HCT116 (cell line): ENCODE measurements at regions not wholly inside any gene's neighbourhood (a gene's known extent, or its start where the extent isn't known, plus 50 kb on each side); places are given as distances from the start of the nearest gene placed in this dataset.

Experiments used
- ATAC-seq: fragments of 200-7000 bp; cut with Tn5 transposase; 2 replicates; pipeline ENCODE4 v1.9.1; 2020; ENCODE audit warnings: mild to moderate bottlenecking, moderate library complexity
- BruUV-seq: library from RNA; stranded (reverse); fragments of 400-500 nt; replicated peaks from 2 replicates; lab custom pipeline; 2021; lab: Mats Ljungman, UMichigan
- CTCF ChIA-PET: fragments of 300-600 bp; sonication (Branson Sonifier 250); formaldehyde crosslinking; loops from one replicate; lab custom pipeline; 2021; ENCODE audit warnings: antibody characterized with exemption; lab: Charles Lee
- POLR2A ChIA-PET: fragments of 300-600, 350-600 bp; sonication (Branson Sonifier 250); formaldehyde crosslinking; loops from one replicate; lab custom pipeline; 2021; ENCODE audit warnings: antibody characterized with exemption; lab: Charles Lee
- RAD21 ChIA-PET, 2 experiments: fragments of 300-600 bp; sonication (Branson Sonifier 250); formaldehyde crosslinking; loops; one replicate each; lab custom pipeline; 2023; ENCODE audit warnings: low total read pairs in 2 of 2; ENCODE audit not compliant: uncharacterized antibody in 2 of 2, unreplicated experiment in 2 of 2, low non-redundant PET in 1 of 2; lab: Charles Lee
- DNase-seq: peaks from one replicate; pipeline ENCODE4 v3.0.0-alpha.2; 2010; ENCODE audit warnings: low read depth, low spot score
- H2AFZ ChIP-seq: fragments of 200-600 bp; shearing (Covaris generic), sonication (generic); 2 replicates; pipeline ENCODE4 v1.6.1; 2017; ENCODE audit warnings: low read depth, mixed run types, mixed read lengths, antibody characterized with exemption, low read length; ENCODE audit not compliant: poor library complexity, severe bottlenecking
- H3K27ac ChIP-seq: 2 replicates; pipeline ENCODE4 v1.5.1; 2012; ENCODE audit warnings: low read depth, low read length
- H3K27me3 ChIP-seq: fragments of 200-600 bp; sonication (generic); 2 replicates; pipeline ENCODE4 v1.6.1; 2016; ENCODE audit warnings: mixed run types, low read length, mixed read lengths; ENCODE audit not compliant: insufficient read depth
- H3K36me3 ChIP-seq, 2 experiments: fragments of 200-500 bp in 1 of 2; fragments of 200-600 bp in 1 of 2; sonication (Bioruptor generic) in 1 of 2; sonication (generic) in 1 of 2; 2 replicates each; pipeline versions ENCODE4 v1.5.1 to v1.6.1; 2014 to 2016; ENCODE audit warnings: low read length in 2 of 2, inconsistent platforms in 1 of 2, mixed read lengths in 1 of 2, mixed run types in 1 of 2; ENCODE audit not compliant: insufficient read depth in 2 of 2, control insufficient read depth in 1 of 2
- H3K4me1 ChIP-seq, 2 experiments: fragments of 200-600 bp in 1 of 2; sonication (generic) in 1 of 2; 2 replicates each; pipeline versions ENCODE4 v1.5.1 to v1.6.1; 2012 to 2017; ENCODE audit warnings: low read length in 2 of 2, inconsistent platforms in 1 of 2, mild to moderate bottlenecking in 1 of 2, mixed read lengths in 1 of 2, mixed run types in 1 of 2, moderate library complexity in 1 of 2; ENCODE audit not compliant: insufficient read depth in 2 of 2, control insufficient read depth in 1 of 2
- H3K4me2 ChIP-seq: fragments of 200-600 bp; sonication (generic); 2 replicates; pipeline ENCODE4 v1.6.1; 2017; ENCODE audit warnings: mixed run types, low read length, mixed read lengths
- H3K4me3 ChIP-seq, 2 experiments: fragments of 200-600 bp in 1 of 2; sonication (generic) in 1 of 2; replicated peaks in 1 of 2; 2 replicates each; pipeline ENCODE4 v1.5.1; 2011 to 2016; ENCODE audit warnings: low read length in 2 of 2, control low read depth in 1 of 2, low read depth in 1 of 2, mild to moderate bottlenecking in 1 of 2, mixed read lengths in 1 of 2, mixed run types in 1 of 2
- H3K79me2 ChIP-seq: fragments of 200-600 bp; sonication (generic); 2 replicates; pipeline ENCODE4 v1.6.1; 2017; ENCODE audit warnings: mild to moderate bottlenecking, mixed run types, low read length, moderate library complexity, mixed read lengths; ENCODE audit not compliant: insufficient read depth
- H3K9ac ChIP-seq: fragments of 200-600 bp; sonication (generic); 2 replicates; pipeline ENCODE4 v1.6.1; 2016; ENCODE audit warnings: low read length, mixed read lengths
- H3K9me2 ChIP-seq: fragments of 200-600 bp; sonication (generic), shearing (Covaris generic); 2 replicates; pipeline ENCODE4 v1.6.1; 2017; ENCODE audit warnings: mixed run types, mild to moderate bottlenecking, moderate library complexity; ENCODE audit not compliant: insufficient read depth
- H3K9me3 ChIP-seq, 2 experiments: fragments of 200-500 bp in 1 of 2; fragments of 200-600 bp in 1 of 2; sonication (Bioruptor generic) in 1 of 2; sonication (generic) in 1 of 2; 2 replicates each; pipeline ENCODE4 v1.6.1; 2014 to 2017; ENCODE audit warnings: low read length in 2 of 2, mixed read lengths in 2 of 2, inconsistent platforms in 1 of 2, low read depth in 1 of 2, mild to moderate bottlenecking in 1 of 2, mixed run types in 1 of 2, moderate library complexity in 1 of 2; ENCODE audit not compliant: control insufficient read depth in 1 of 2, insufficient read depth in 1 of 2
- H4K20me1 ChIP-seq: fragments of 200-600 bp; sonication (generic), shearing (Covaris generic); 2 replicates; pipeline ENCODE4 v1.6.1; 2017; ENCODE audit warnings: mixed run types, mild to moderate bottlenecking, moderate library complexity; ENCODE audit not compliant: insufficient read depth
- CBX3 ChIP-seq: IDR thresholded peaks from 2 replicates; pipeline ENCODE4 v1.6.1; 2012; ENCODE audit warnings: low read depth
- CEBPB ChIP-seq: IDR thresholded peaks from 2 replicates; pipeline ENCODE4 v1.6.1; 2012; ENCODE audit warnings: low read depth
- EZH2phosphoT487 ChIP-seq: fragments of 200-600 bp; IDR thresholded peaks from 2 replicates; pipeline ENCODE4 v1.6.1; 2018; ENCODE audit warnings: antibody characterized with exemption, borderline replicate concordance
- FOSL1 ChIP-seq: IDR thresholded peaks from 2 replicates; pipeline ENCODE4 v1.6.1; 2012; ENCODE audit warnings: low read depth
- JUND ChIP-seq: IDR thresholded peaks from 2 replicates; pipeline ENCODE4 v1.6.1; 2012
- POLR2A ChIP-seq: IDR thresholded peaks from 2 replicates; pipeline ENCODE4 v1.7.0; 2011; ENCODE audit warnings: borderline replicate concordance; ENCODE audit not compliant: insufficient read depth, insufficient read length; ENCODE audit errors: extremely low read depth
- RAD21 ChIP-seq: IDR thresholded peaks from 2 replicates; pipeline ENCODE4 v1.6.1; 2012; ENCODE audit warnings: low read depth, mild to moderate bottlenecking
- SIN3A ChIP-seq: IDR thresholded peaks from 2 replicates; pipeline ENCODE4 v1.6.1; 2012; ENCODE audit warnings: low read depth
- SP1 ChIP-seq: IDR thresholded peaks from 2 replicates; pipeline ENCODE4 v1.6.1; 2012; ENCODE audit warnings: low read depth
- TCF7L2 ChIP-seq: IDR thresholded peaks from 2 replicates; pipeline ENCODE4 v1.7.0; 2011; ENCODE audit warnings: borderline replicate concordance, inconsistent platforms; ENCODE audit not compliant: insufficient read depth, insufficient read length; ENCODE audit errors: extremely low read depth
- YY1 ChIP-seq: IDR thresholded peaks from 2 replicates; pipeline ENCODE4 v1.6.1; 2011; ENCODE audit warnings: low read length, low read depth, moderate library complexity, mild to moderate bottlenecking; ENCODE audit not compliant: insufficient replicate concordance; ENCODE audit errors: extremely low read depth
- ZFX ChIP-seq: fragments of 450-650 bp; IDR thresholded peaks from 2 replicates; pipeline ENCODE4 v1.6.1; 2017
- ZNF274 ChIP-seq: fragments of 200-500 bp; sonication (Bioruptor generic); IDR thresholded peaks from 2 replicates; pipeline ENCODE4 v1.6.1; 2014; ENCODE audit warnings: mild to moderate bottlenecking, low read depth, low read length, inconsistent platforms
- intact Hi-C: fragments of 100-400 bp; cut with micrococcal nuclease; formaldehyde crosslinking; loops from 2 replicates; pipeline ENCODE4 v1.10.0; 2022
- TF ChIP-seq, protein P1 (sequence below), 3 experiments: fragments of 200-600 bp in 1 of 3; sonication (generic) in 1 of 3; IDR thresholded peaks in 2 of 3; conservative IDR thresholded peaks in 1 of 3; 2 replicates each; pipeline ENCODE4 v1.5.1; 2012 to 2017; ENCODE audit warnings: low read depth in 2 of 3, low read length in 2 of 3, antibody characterized with exemption in 1 of 3, borderline replicate concordance in 1 of 3, control low read depth in 1 of 3, mild to moderate bottlenecking in 1 of 3, mixed read lengths in 1 of 3, mixed run types in 1 of 3, moderate library complexity in 1 of 3; ENCODE audit not compliant: insufficient read depth in 1 of 3
- TF ChIP-seq, protein P2 (sequence below): IDR thresholded peaks from 2 replicates; pipeline ENCODE4 v1.6.1; 2012; ENCODE audit warnings: low read depth
- TF ChIP-seq, protein P3 (sequence below): IDR thresholded peaks from 2 replicates; pipeline ENCODE4 v1.6.1; 2012

DNA sequence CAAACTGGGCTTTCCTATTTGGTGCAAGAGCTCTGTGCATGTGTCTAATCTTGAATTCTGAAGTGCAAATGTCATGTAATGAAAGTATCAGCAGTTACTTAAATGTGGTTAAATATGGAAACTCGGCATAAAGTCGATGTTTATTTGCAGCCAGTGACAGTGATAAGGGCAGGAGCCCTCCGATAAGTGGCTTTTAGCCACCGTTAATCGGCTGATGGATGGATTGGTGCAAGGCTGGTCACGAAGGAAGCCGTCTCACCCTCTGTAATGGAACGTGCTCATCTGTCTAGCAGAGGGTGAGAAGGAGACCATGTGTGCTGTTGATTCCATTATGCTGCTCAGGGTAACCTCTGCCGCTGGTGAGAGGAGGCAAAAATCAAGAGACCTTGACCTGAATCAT, 121.8 kb upstream of the PAX6 start:
- Histone ChIP-seq H4K20me1 (no peaks in the 10 kb centered on the region), H3K9ac (no peak overlapping the region), H3K9me2 (no peaks in the 10 kb centered on the region), H3K27ac (no peak overlapping the region), H3K27me3 (no peaks in the 10 kb centered on the region), H3K9me3 (no peaks in the 10 kb centered on the region), H2AFZ (no peak overlapping the region), H3K36me3 (no peaks in the 10 kb centered on the region), H3K79me2 (no peaks in the 10 kb centered on the region), H3K4me3 (no peak overlapping the region), H3K4me1 (no peaks in the 10 kb centered on the region), H3K4me2 (no peak overlapping the region)
- ATAC-seq (no peak), DNase-seq (no peak)
- ChIA-PET POLR2A (no interaction called here), CTCF (interaction anchor here (1.3 kb wide), 1 partner anchor 826 kb away, joined by 3 read pairs; no protein-coding TSS in a partner anchor), RAD21 (no interaction called here)
- no TSS peak for BruUV-seq
- intact Hi-C loops, result no loop called here
- TF ChIP-seq JUND, result no peak
- TF ChIP-seq SP1, result no peak
- no peak for TF ChIP-seq YY1
- no peak for TF ChIP-seq TCF7L2
- no peak for TF ChIP-seq POLR2A
- TF ChIP-seq, protein P1, sequence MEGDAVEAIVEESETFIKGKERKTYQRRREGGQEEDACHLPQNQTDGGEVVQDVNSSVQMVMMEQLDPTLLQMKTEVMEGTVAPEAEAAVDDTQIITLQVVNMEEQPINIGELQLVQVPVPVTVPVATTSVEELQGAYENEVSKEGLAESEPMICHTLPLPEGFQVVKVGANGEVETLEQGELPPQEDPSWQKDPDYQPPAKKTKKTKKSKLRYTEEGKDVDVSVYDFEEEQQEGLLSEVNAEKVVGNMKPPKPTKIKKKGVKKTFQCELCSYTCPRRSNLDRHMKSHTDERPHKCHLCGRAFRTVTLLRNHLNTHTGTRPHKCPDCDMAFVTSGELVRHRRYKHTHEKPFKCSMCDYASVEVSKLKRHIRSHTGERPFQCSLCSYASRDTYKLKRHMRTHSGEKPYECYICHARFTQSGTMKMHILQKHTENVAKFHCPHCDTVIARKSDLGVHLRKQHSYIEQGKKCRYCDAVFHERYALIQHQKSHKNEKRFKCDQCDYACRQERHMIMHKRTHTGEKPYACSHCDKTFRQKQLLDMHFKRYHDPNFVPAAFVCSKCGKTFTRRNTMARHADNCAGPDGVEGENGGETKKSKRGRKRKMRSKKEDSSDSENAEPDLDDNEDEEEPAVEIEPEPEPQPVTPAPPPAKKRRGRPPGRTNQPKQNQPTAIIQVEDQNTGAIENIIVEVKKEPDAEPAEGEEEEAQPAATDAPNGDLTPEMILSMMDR (IDR thresholded peaks at IDR 0.05 in 2 of 3, conservative IDR thresholded peaks at IDR 0.05 in 1 of 3; ENCODE audit: borderline replicate concordance in 1 of 3, insufficient read depth in 1 of 3, low read depth in 2 of 3, low read length in 2 of 3), result no peak
- no peak for TF ChIP-seq SIN3A
- TF ChIP-seq FOSL1, result no peak
- no peak for TF ChIP-seq CBX3
- TF ChIP-seq ZNF274, result no peak
- TF ChIP-seq RAD21, result no peak
- TF ChIP-seq ZFX, result no peak
- TF ChIP-seq, protein P2, sequence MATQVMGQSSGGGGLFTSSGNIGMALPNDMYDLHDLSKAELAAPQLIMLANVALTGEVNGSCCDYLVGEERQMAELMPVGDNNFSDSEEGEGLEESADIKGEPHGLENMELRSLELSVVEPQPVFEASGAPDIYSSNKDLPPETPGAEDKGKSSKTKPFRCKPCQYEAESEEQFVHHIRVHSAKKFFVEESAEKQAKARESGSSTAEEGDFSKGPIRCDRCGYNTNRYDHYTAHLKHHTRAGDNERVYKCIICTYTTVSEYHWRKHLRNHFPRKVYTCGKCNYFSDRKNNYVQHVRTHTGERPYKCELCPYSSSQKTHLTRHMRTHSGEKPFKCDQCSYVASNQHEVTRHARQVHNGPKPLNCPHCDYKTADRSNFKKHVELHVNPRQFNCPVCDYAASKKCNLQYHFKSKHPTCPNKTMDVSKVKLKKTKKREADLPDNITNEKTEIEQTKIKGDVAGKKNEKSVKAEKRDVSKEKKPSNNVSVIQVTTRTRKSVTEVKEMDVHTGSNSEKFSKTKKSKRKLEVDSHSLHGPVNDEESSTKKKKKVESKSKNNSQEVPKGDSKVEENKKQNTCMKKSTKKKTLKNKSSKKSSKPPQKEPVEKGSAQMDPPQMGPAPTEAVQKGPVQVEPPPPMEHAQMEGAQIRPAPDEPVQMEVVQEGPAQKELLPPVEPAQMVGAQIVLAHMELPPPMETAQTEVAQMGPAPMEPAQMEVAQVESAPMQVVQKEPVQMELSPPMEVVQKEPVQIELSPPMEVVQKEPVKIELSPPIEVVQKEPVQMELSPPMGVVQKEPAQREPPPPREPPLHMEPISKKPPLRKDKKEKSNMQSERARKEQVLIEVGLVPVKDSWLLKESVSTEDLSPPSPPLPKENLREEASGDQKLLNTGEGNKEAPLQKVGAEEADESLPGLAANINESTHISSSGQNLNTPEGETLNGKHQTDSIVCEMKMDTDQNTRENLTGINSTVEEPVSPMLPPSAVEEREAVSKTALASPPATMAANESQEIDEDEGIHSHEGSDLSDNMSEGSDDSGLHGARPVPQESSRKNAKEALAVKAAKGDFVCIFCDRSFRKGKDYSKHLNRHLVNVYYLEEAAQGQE, result no peak
- no peak for TF ChIP-seq EZH2phosphoT487
- no peak for TF ChIP-seq CEBPB
- TF ChIP-seq, protein P3, sequence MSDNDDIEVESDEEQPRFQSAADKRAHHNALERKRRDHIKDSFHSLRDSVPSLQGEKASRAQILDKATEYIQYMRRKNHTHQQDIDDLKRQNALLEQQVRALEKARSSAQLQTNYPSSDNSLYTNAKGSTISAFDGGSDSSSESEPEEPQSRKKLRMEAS, result no peak
